Cardiac fibroblast (primary cell): ENCODE measurements at regions not wholly inside any gene's neighbourhood (a gene's known extent, or its start where the extent isn't known, plus 50 kb on each side); places are given as distances from the start of the nearest gene placed in this dataset.

Experiments used
- DNase-seq, 2 donors: peaks; one replicate each; pipeline versions ENCODE4 v3.0.0 to v3.0.0-alpha.2; 2010; ENCODE audit warnings: low read depth in 2 of 2
- H3K4me3 ChIP-seq, 2 donors: replicated peaks in 1 of 2; 1 replicate in 1 of 2; 2 replicates in 1 of 2; pipeline ENCODE4 v1.5.1; 2011; ENCODE audit warnings: low read depth in 2 of 2, low read length in 2 of 2, mild to moderate bottlenecking in 2 of 2, moderate library complexity in 1 of 2
- CTCF ChIP-seq: IDR thresholded peaks from one replicate; pipeline ENCODE4 v1.5.1; 2011; ENCODE audit warnings: low read depth, mild to moderate bottlenecking, low read length, inconsistent platforms

- H3K4me3 ChIP-seq: no peak overlapping the region
- no peak for DNase-seq
Observed at GRCh38 chr1:200478239-200478623, 68.4 kb upstream of the ZNF281 start.

GRCh38 chr1:200474633-200475032 is 64.8 kb upstream of the ZNF281 start:
- DNase-seq: no peak
- TF ChIP-seq CTCF: no peak
- no peak overlapping the region for H3K4me3 ChIP-seq

More at GRCh38 chr1:200478239-200478623, 68.4 kb upstream of the ZNF281 start:
- TF ChIP-seq CTCF: no peak

- no peak for TF ChIP-seq CTCF
- DNase-seq: peak; percentile 12 to 15
- no peak overlapping the region for H3K4me3 ChIP-seq
Observed at GRCh38 chr1:200473698-200474371, 64.0 kb upstream of the ZNF281 start.

- no peak for DNase-seq
- no peak overlapping the region for H3K4me3 ChIP-seq
- TF ChIP-seq CTCF: no peak
Observed at GRCh38 chr1:200471739-200472138, 61.9 kb upstream of the ZNF281 start.

GRCh38 chr1:200468264-200469001 is 58.6 kb upstream of the ZNF281 start:
- H3K4me3 ChIP-seq: no peak overlapping the region
- no peak for TF ChIP-seq CTCF
- peak in 1 of 2 donors; percentile 21 for DNase-seq

GRCh38 chr1:200464784-200465400 is 55.1 kb upstream of the ZNF281 start:
- DNase-seq: no peak

More at GRCh38 chr1:200464784-200465400, 55.1 kb upstream of the ZNF281 start:
- no peak for TF ChIP-seq CTCF
- H3K4me3 ChIP-seq: no peak overlapping the region
